ENCODE measurements at regions not wholly inside any gene's neighbourhood (a gene's known extent, or its start where the extent isn't known, plus 50 kb on each side); places are given as distances from the start of the nearest gene placed in this dataset.

DNA sequence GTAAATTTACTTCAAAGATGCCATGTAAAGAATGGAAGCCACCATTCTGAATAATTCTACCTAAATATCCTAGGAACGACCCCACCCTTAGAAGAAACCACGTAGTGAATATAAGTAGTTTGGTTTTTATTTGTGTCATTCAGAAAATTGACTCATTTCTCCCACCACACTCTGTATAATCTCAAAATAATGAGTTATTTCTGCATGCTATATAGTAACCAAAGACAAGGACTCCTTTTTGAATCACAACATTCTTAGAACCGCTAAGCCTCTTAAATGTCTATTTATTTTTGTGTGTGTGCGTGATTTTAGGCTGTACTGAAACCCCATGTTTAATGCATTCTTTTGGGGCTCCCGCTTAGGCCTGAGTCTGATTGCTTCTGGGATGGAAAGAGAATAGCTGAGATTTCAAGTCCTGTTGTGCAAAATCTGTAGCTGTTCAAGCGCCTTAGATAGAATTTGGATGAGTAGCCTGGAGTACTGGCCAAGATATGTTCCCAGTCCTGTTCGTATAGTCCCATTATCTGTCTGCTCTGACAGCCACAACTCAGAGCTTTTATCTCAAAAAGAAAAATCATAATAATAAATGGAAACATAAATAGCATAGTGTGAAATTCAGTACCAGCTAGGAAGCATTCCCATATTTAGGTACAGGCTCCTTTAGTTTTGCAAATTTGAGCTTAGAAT is 532.4 kb upstream of the NBEA start:
- Histone ChIP-seq H3K9me3 (ENCODE audit: control insufficient read depth, insufficient read depth, low read length) (no peaks in the 10 kb centered on the region), H3K4ac (ENCODE audit: low read depth, low read length) (no peak overlapping the region), H2BK5ac (ENCODE audit: low read depth, low read length, poor library complexity, severe bottlenecking) (no peak overlapping the region), H3K4me1 (ENCODE audit: control insufficient read depth, insufficient read depth, low read length) (peaks cover 3% of the 10 kb centered on the region; the same call in 1 of the 2 replicates), H2BK120ac (ENCODE audit: low read depth, low read length) (no peak overlapping the region), H2AK9ac (replicated peaks; ENCODE audit: low read depth, low read length, poor library complexity) (no peak overlapping the region), H3K56ac (ENCODE audit: extremely low read depth, insufficient read depth, low read length) (no peak overlapping the region), H3K4me2 (ENCODE audit: low read depth, low read length) (no peak overlapping the region), H3K14ac (replicated peaks; ENCODE audit: low read depth, low read length) (no peak overlapping the region), H4K91ac (ENCODE audit: insufficient read depth, low read depth, low read length) (no peak overlapping the region), H3K18ac (ENCODE audit: low read depth, low read length) (no peak overlapping the region), H3K4me3 (ENCODE audit: insufficient read depth, low read depth, low read length) (no peak overlapping the region), H4K20me1 (ENCODE audit: insufficient read depth, low read length) (no peaks in the 10 kb centered on the region), H3K79me1 (ENCODE audit: low read depth in 1 of 2, low read length in 2 of 2) (no peaks in the 10 kb centered on the region), H3K23ac (ENCODE audit: low read depth, low read length) (no peak overlapping the region), H3K27ac (ENCODE audit: insufficient read depth, low read length) (no peak overlapping the region), H2BK15ac (ENCODE audit: low read depth, low read length) (no peak overlapping the region), H3K9me1 (ENCODE audit: insufficient read depth, low read length) (no peaks in the 10 kb centered on the region), H3K27me3 (ENCODE audit: control insufficient read depth, insufficient read depth, low read length) (no peaks in the 10 kb centered on the region), H2BK20ac (ENCODE audit: low read depth, low read length) (no peak overlapping the region), H4K8ac (ENCODE audit: low read depth in 2 of 2, low read length in 2 of 2) (no peak overlapping the region), H3K36me3 (ENCODE audit: control insufficient read depth, insufficient read depth, low read length) (no peaks in the 10 kb centered on the region), H2AK5ac (ENCODE audit: low read depth, low read length) (no peak overlapping the region), H4K5ac (ENCODE audit: low read depth, low read length) (no peak overlapping the region), H3K9ac (ENCODE audit: low read depth, low read length) (no peak overlapping the region), H2AFZ (replicated peaks; ENCODE audit: low read length, poor library complexity) (no peak overlapping the region)
- ChIA-PET CTCF (interaction anchor here (0.6 to 0.7 kb wide), 2 partner anchors 18 to 26 kb away, joined by 3 read pairs; no protein-coding TSS in a partner anchor), POLR2A (ENCODE audit: unreplicated experiment) (no interaction called here)
- no CpG with 5 or more reads among the region's 7 CpGs for WGBS, 2 experiments (ENCODE audit: extremely low coverage in 2 of 2, insufficient read length in 1 of 2)
- intact Hi-C loops (cut with micrococcal nuclease) (no loop called here), in situ Hi-C loops (cut with MboI; ENCODE audit: low sequenced_read_pairs) (no loop called here), dilution Hi-C loops (cut with HindIII; ENCODE audit: low sequenced_read_pairs, unreplicated experiment) (no loop called here)
- no TSS peak for BruUV-seq (replicated peaks)
- ATAC-seq (ENCODE audit: low read depth) (no peak), DNase-seq (no peak)
- TF ChIP-seq, protein P1, sequence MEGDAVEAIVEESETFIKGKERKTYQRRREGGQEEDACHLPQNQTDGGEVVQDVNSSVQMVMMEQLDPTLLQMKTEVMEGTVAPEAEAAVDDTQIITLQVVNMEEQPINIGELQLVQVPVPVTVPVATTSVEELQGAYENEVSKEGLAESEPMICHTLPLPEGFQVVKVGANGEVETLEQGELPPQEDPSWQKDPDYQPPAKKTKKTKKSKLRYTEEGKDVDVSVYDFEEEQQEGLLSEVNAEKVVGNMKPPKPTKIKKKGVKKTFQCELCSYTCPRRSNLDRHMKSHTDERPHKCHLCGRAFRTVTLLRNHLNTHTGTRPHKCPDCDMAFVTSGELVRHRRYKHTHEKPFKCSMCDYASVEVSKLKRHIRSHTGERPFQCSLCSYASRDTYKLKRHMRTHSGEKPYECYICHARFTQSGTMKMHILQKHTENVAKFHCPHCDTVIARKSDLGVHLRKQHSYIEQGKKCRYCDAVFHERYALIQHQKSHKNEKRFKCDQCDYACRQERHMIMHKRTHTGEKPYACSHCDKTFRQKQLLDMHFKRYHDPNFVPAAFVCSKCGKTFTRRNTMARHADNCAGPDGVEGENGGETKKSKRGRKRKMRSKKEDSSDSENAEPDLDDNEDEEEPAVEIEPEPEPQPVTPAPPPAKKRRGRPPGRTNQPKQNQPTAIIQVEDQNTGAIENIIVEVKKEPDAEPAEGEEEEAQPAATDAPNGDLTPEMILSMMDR (conservative IDR thresholded peaks at IDR 0.05; ENCODE audit: low read depth, low read length), result no peak
- TF ChIP-seq SMC3 (IDR thresholded peaks at IDR 0.05; ENCODE audit: low read depth, low read length), result no peak
- TF ChIP-seq RFX5 (IDR thresholded peaks at IDR 0.05; ENCODE audit: low read depth, low read length), result no peak
- TF ChIP-seq, protein P2, sequence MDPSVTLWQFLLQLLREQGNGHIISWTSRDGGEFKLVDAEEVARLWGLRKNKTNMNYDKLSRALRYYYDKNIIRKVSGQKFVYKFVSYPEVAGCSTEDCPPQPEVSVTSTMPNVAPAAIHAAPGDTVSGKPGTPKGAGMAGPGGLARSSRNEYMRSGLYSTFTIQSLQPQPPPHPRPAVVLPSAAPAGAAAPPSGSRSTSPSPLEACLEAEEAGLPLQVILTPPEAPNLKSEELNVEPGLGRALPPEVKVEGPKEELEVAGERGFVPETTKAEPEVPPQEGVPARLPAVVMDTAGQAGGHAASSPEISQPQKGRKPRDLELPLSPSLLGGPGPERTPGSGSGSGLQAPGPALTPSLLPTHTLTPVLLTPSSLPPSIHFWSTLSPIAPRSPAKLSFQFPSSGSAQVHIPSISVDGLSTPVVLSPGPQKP (IDR thresholded peaks at IDR 0.05; ENCODE audit: borderline replicate concordance, low read depth, low read length), result no peak
- TF ChIP-seq RAD21 (IDR thresholded peaks at IDR 0.05; ENCODE audit: low read length), result no peak
- TF ChIP-seq BHLHE40 (IDR thresholded peaks at IDR 0.05; ENCODE audit: low read depth, low read length), result no peak
- no peak for TF ChIP-seq NFE2L2 (IDR thresholded peaks at IDR 0.05; ENCODE audit: low read depth, low read length)
- TF ChIP-seq MAZ (IDR thresholded peaks at IDR 0.05; ENCODE audit: borderline replicate concordance, low read depth, low read length), result no peak
- TF ChIP-seq CHD1 (IDR thresholded peaks at IDR 0.05; ENCODE audit: low read depth, low read length), result no peak
- no peak for TF ChIP-seq FOS (IDR thresholded peaks at IDR 0.05; ENCODE audit: low read depth, low read length)
- TF ChIP-seq MXI1 (IDR thresholded peaks at IDR 0.05; ENCODE audit: borderline replicate concordance, low read depth, low read length), result no peak
- no peak for TF ChIP-seq MAFK (IDR thresholded peaks at IDR 0.05; ENCODE audit: low read depth, low read length)
- no peak for TF ChIP-seq POLR2A (IDR thresholded peaks at IDR 0.05; ENCODE audit: low read depth, low read length)
- TF ChIP-seq, protein P3, sequence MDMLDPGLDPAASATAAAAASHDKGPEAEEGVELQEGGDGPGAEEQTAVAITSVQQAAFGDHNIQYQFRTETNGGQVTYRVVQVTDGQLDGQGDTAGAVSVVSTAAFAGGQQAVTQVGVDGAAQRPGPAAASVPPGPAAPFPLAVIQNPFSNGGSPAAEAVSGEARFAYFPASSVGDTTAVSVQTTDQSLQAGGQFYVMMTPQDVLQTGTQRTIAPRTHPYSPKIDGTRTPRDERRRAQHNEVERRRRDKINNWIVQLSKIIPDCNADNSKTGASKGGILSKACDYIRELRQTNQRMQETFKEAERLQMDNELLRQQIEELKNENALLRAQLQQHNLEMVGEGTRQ (IDR thresholded peaks at IDR 0.05; ENCODE audit: low read depth, low read length), result no peak
- TF ChIP-seq CEBPB (IDR thresholded peaks at IDR 0.05; ENCODE audit: low read depth, low read length), result no peak
- TF ChIP-seq RCOR1 (IDR thresholded peaks at IDR 0.05; ENCODE audit: insufficient replicate concordance, low read length), result no peak

Data from IMR-90 (cell line).